Activated T-helper 17 cell treated with anti-CD3 and anti-CD28 coated beads, Interleukin-2, amount 50 U/mL, for 72 hours (primary cell): ENCODE measurements at regions not wholly inside any gene's neighbourhood (a gene's known extent, or its start where the extent isn't known, plus 50 kb on each side); places are given as distances from the start of the nearest gene placed in this dataset.

Source experiments
- ATAC-seq: fragments of 150-1000 bp; cut with Tn5 transposase; replicated peaks from 2 replicates; pipeline ENCODE4 v1.10.0; 2021; ENCODE audit warnings: mild to moderate bottlenecking, moderate library complexity
- H3K27ac Mint-ChIP-seq: one replicate; pipeline ENCODE4 v1.8.0; 2022; ENCODE audit warnings: mixed read lengths
- H3K27me3 Mint-ChIP-seq: one replicate; pipeline ENCODE4 v1.8.0; 2022; ENCODE audit warnings: mixed read lengths
- H3K36me3 Mint-ChIP-seq: one replicate; pipeline ENCODE4 v1.8.0; 2022; ENCODE audit warnings: low read depth, mild to moderate bottlenecking, mixed read lengths
- H3K4me1 Mint-ChIP-seq: one replicate; pipeline ENCODE4 v1.8.0; 2022; ENCODE audit warnings: mixed read lengths
- H3K4me3 Mint-ChIP-seq: one replicate; pipeline ENCODE4 v1.8.0; 2022; ENCODE audit warnings: mild to moderate bottlenecking, mixed read lengths
- H3K9me3 Mint-ChIP-seq: one replicate; pipeline ENCODE4 v1.8.0; 2022; ENCODE audit warnings: mixed read lengths

GRCh38 chr14:100638211-100638855 is 51.1 kb upstream of the BEGAIN start:
- H3K27ac Mint-ChIP-seq: no peak overlapping the region
- H3K9me3 Mint-ChIP-seq: no peaks in the 10 kb centered on the region
- H3K27me3 Mint-ChIP-seq: no peaks in the 10 kb centered on the region
- peaks cover 6% of the 10 kb centered on the region for H3K36me3 Mint-ChIP-seq
- no peak overlapping the region for H3K4me3 Mint-ChIP-seq
- ATAC-seq: no peak
- peaks cover 19% of the 10 kb centered on the region for H3K4me1 Mint-ChIP-seq

DNA sequence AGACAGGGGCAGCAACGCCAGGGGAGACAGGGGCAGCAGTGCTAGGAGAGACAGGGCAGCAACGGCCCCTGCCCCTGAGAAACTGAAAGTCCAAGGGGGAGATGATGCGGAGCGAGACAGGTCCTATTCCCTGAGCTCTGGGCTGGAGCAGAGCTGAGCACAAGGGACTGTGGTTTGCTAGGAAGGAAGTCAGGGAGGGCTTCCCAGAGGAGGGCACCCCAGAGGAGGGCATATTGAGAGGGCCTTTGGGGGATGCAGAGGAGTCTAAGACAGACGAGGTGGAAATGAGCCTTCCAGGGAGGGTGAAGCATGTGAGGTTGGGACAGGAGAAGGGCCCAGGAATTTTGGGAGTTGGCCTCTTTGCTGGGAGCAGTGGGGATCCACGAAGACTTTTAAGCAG is 52.1 kb upstream of the BEGAIN start:
- H3K4me3 Mint-ChIP-seq: peak overlapping the region; percentile 38
- peak overlapping the region; percentile 76 for H3K27ac Mint-ChIP-seq
- H3K4me1 Mint-ChIP-seq: peaks cover 19% of the 10 kb centered on the region
- ATAC-seq: no peak
- no peaks in the 10 kb centered on the region for H3K27me3 Mint-ChIP-seq
- peaks cover 6% of the 10 kb centered on the region for H3K36me3 Mint-ChIP-seq
- H3K9me3 Mint-ChIP-seq: no peaks in the 10 kb centered on the region

DNA sequence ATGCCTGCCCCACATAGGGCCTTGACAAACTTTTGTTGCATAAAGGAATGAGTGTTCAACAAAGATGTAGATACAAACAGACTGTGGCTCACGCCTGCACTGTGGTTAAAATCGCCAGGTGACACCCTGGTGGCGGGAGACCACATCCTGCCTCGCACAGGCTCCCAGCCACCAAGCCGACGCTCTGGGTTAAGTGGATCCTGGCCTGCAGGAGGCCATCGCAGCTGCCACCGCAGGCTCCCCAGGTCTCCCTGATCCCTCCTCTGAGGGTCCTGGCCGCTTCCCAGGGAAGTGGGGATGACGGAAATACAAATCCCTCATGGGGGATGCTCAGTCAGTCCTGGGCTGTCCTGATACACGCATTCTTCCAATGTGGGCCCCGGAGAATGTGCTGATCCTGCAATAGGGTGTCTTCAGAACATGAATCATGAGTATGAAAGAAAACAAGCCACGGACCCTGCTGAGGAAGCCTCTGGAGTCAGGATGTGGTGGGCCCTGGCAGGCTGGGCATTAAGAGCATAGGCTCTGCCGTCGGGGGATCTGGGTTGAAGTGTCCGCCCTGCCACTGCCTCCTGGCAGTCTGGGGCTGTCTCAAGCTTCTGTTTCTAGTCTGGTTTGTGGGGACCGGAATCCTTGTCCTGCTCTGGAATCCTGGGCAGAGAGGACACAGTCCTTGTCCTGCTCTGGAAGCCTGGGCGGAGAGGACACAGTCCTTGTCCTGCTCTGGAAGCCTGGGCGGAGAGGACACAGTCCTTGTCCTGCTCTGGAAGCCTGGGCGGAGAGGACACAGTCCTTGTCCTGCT is 53.5 kb upstream of the BEGAIN start:
- Mint-ChIP-seq H3K27ac (peak overlapping the region; percentile 89), H3K9me3 (no peaks in the 10 kb centered on the region), H3K4me1 (peaks cover 32% of the 10 kb centered on the region), H3K36me3 (peaks cover 6% of the 10 kb centered on the region), H3K4me3 (peak overlapping the region; percentile 70), H3K27me3 (no peaks in the 10 kb centered on the region)
- peak; percentile 97 for ATAC-seq

- H3K4me1 Mint-ChIP-seq: peaks cover 35% of the 10 kb centered on the region
- peaks cover 6% of the 10 kb centered on the region for H3K36me3 Mint-ChIP-seq
- H3K9me3 Mint-ChIP-seq: no peaks in the 10 kb centered on the region
- H3K27ac Mint-ChIP-seq: no peak overlapping the region
- no peaks in the 10 kb centered on the region for H3K27me3 Mint-ChIP-seq
- no peak for ATAC-seq
- peak overlapping the region; percentile 70 for H3K4me3 Mint-ChIP-seq
Measured at GRCh38 chr14:100641274-100641860, 54.1 kb upstream of the BEGAIN start.

- Mint-ChIP-seq H3K27me3 (no peaks in the 10 kb centered on the region), H3K4me3 (no peak overlapping the region), H3K4me1 (peaks cover 35% of the 10 kb centered on the region), H3K9me3 (no peaks in the 10 kb centered on the region), H3K27ac (no peak overlapping the region), H3K36me3 (peaks cover 6% of the 10 kb centered on the region)
- no peak for ATAC-seq
Measured at GRCh38 chr14:100643426-100643825, 56.2 kb upstream of the BEGAIN start.

DNA sequence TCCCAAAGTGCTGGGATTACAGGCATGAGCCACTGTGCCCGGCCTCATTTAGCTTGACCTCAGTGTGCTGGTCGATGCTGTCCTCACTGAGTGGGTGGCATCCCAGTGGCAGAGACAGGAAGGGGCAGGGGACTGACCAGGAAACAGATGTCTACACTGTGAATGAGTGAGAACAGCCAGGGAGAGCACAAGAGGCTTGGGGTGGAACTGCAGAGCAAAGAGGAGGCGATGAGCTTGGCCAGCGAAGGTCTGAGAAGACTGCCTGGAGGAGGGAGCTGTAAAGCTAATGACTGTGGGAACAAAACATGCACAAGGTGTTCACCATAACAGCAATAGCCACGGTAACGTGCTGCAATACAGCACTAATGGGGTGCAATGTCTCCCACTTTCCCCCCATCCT is 57.2 kb upstream of the BEGAIN start:
- no peaks in the 10 kb centered on the region for H3K27me3 Mint-ChIP-seq
- H3K27ac Mint-ChIP-seq: no peak overlapping the region
- peak overlapping the region; percentile 35 for H3K4me3 Mint-ChIP-seq
- H3K4me1 Mint-ChIP-seq: peaks cover 29% of the 10 kb centered on the region
- no peak for ATAC-seq
- peaks cover 6% of the 10 kb centered on the region for H3K36me3 Mint-ChIP-seq
- no peaks in the 10 kb centered on the region for H3K9me3 Mint-ChIP-seq

DNA sequence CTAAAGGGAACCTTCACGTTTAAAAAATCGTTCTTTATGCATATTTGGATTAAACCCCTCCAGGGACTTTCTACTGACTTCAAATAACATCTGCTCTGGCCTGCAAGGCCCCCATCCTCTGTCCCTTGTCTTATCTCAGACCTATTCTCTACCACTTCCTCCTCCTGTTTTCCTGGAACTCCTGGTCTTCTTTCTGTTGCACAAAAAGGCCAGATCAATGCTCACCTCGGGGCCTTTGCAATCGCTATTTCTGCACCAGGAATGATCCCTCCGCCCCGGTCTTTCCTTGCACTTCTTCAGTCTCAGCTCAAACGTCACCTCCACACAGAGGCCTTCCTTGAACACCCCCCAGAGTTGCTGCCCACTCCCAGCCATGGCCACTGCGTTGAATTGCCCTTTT is 57.6 kb upstream of the BEGAIN start:
- no peak overlapping the region for H3K27ac Mint-ChIP-seq
- no peaks in the 10 kb centered on the region for H3K27me3 Mint-ChIP-seq
- peak overlapping the region; percentile 35 for H3K4me3 Mint-ChIP-seq

GRCh38 chr14:100645196-100645981 is 58.2 kb upstream of the BEGAIN start:
- Mint-ChIP-seq H3K27me3 (no peaks in the 10 kb centered on the region), H3K4me1 (peaks cover 22% of the 10 kb centered on the region), H3K4me3 (peak overlapping the region; percentile 35)

More for the DNA sequence above, 57.6 kb upstream of the BEGAIN start:
- Mint-ChIP-seq H3K9me3 (no peaks in the 10 kb centered on the region), H3K36me3 (peaks cover 6% of the 10 kb centered on the region), H3K4me1 (peaks cover 28% of the 10 kb centered on the region)
- no peak for ATAC-seq

DNA sequence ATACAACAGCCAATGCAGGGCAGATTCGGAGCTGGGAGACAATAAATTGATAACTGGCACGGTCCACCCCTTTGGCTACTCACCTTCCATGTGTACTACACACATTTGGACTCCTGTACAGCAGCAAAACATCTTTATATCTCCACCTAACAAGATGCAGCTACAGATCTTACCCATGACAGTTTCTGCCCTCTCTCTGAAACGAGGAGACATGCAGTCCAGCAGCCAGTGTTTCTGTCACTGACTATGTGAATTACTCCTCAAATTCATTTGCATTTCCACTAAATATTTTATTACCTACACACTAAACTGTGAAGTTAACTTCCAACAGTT is 58.7 kb upstream of the BEGAIN start:
- H3K27ac Mint-ChIP-seq: no peak overlapping the region

More at GRCh38 chr14:100645196-100645981, 58.2 kb upstream of the BEGAIN start:
- H3K9me3 Mint-ChIP-seq: no peaks in the 10 kb centered on the region
- ATAC-seq: peak; percentile 87
- peaks cover 4% of the 10 kb centered on the region for H3K36me3 Mint-ChIP-seq
- no peak overlapping the region for H3K27ac Mint-ChIP-seq

DNA sequence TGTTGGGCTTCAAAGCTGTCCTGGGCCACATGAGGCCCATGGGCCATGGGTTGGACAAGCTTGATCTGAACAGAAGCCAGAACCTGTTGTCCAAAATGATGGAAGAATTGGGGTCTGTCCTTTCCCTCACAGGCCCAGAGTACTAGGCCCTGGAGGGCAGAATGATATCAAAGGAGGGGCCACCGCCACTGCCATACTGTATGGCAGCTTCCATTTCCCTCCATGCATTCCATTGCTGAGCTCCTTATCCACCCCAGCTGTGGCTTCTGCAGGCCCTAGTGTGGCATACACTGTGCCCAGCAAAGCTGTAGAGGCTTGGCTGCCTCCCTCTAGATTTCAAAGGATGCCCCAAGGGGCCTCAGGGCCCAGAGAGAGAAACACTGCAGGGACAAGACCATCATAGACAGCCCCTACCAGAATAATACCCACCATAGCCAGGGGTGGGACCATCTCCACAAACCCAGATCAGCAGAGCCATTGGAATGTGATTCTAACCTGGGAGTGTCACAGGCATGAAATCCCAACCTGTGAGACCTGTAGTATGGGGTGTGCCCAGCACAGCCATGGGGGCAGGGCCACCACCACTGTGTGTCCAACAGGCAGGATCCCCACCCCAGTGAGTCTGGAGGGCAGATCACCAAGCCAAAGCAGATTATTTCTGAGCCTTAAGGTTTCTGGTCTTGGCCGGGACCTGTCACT is 61.4 kb upstream of the BEGAIN start:
- peaks cover 17% of the 10 kb centered on the region for H3K4me1 Mint-ChIP-seq
- no peak overlapping the region for H3K4me3 Mint-ChIP-seq
- H3K36me3 Mint-ChIP-seq: no peaks in the 10 kb centered on the region
- ATAC-seq: no peak
- H3K27me3 Mint-ChIP-seq: peaks cover 2% of the 10 kb centered on the region
- no peaks in the 10 kb centered on the region for H3K9me3 Mint-ChIP-seq
- no peak overlapping the region for H3K27ac Mint-ChIP-seq

More for the DNA sequence above, 58.7 kb upstream of the BEGAIN start:
- Mint-ChIP-seq H3K27me3 (no peaks in the 10 kb centered on the region), H3K36me3 (no peaks in the 10 kb centered on the region), H3K9me3 (no peaks in the 10 kb centered on the region), H3K4me1 (peaks cover 17% of the 10 kb centered on the region), H3K4me3 (peak overlapping the region; percentile 35)
- ATAC-seq: peak; percentile 8

- ATAC-seq: no peak
- Mint-ChIP-seq H3K27me3 (peaks cover 4% of the 10 kb centered on the region), H3K4me1 (peaks cover 17% of the 10 kb centered on the region), H3K36me3 (no peaks in the 10 kb centered on the region), H3K4me3 (no peak overlapping the region), H3K9me3 (no peaks in the 10 kb centered on the region), H3K27ac (no peak overlapping the region)
Measured at GRCh38 chr14:100649173-100649519, 61.9 kb upstream of the BEGAIN start.

DNA sequence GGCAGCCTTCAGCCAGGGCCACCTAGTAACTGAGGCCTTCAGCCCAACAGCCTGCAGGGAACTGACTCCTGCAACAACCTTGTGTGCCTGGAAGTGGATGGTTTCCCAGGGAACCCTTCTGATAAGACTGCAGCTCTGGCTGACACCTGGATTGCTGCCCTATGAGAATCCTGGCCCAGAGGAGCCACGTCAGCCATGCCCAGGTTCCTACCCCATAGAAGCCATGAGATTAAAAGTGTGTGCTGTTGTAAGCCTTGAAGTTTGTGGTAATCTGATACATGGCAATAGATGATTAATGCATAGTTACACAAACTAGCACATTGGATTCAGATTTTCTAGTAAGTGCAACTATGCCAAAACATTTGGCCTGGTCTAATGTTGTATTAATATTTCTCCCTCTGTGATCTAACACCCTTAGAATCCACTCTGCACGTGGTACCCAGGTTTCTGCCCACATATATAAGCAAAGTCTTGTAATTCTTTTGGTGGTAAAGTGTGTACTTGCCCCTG is 64.8 kb upstream of the BEGAIN start:
- Mint-ChIP-seq H3K27ac (no peak overlapping the region), H3K36me3 (no peaks in the 10 kb centered on the region), H3K4me1 (no peaks in the 10 kb centered on the region), H3K9me3 (no peaks in the 10 kb centered on the region), H3K4me3 (no peak overlapping the region), H3K27me3 (peaks cover 10% of the 10 kb centered on the region)
- ATAC-seq: no peak

DNA sequence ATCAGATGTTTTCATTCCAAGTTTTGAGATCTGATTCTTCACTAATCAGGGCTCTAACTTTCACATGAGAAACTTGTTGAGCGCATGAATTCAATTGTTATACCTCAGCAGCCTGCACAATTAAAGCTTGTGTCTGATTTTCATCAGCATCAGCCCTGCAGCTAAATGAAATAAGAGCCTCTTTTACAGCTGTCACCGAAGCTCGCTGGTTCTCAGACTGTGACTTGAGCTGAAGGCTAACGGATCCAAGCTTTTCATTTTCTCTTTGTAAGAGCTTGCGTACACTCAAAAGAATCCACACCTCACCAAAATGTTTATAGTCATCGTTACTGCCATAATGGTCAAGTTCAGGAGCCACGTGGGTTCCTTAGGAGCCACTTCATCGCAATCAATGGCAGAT is 65.5 kb upstream of the BEGAIN start:
- H3K36me3 Mint-ChIP-seq: no peaks in the 10 kb centered on the region
- no peaks in the 10 kb centered on the region for H3K9me3 Mint-ChIP-seq
- H3K4me1 Mint-ChIP-seq: no peaks in the 10 kb centered on the region
- no peak overlapping the region for H3K27ac Mint-ChIP-seq
- H3K27me3 Mint-ChIP-seq: peaks cover 10% of the 10 kb centered on the region
- ATAC-seq: no peak
- H3K4me3 Mint-ChIP-seq: no peak overlapping the region

DNA sequence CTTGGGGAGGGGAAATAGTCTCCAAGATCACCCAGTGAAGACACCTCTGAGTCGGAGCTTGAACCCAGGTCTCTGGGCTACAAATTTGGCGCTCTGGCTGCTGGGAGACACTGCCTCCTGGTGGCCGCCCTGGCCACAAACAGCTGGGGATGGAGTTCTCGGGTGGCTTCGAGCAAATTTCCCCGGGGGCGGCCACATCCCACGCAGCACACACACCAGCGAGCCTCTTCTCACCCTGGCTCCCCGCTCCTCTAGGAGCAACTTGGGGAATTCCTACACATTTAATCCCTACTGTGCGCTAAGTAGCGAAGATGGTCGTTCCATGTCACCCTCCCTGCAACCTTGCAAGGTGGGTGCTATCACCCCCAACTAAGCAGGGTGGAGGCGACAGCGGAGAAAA is 66.2 kb upstream of the BEGAIN start:
- Mint-ChIP-seq H3K4me3 (no peak overlapping the region), H3K9me3 (no peaks in the 10 kb centered on the region), H3K27me3 (peaks cover 10% of the 10 kb centered on the region), H3K4me1 (no peaks in the 10 kb centered on the region), H3K36me3 (no peaks in the 10 kb centered on the region), H3K27ac (no peak overlapping the region)
- ATAC-seq: no peak
